OCI-LY3 (cell line): ENCODE measurements at regions not wholly inside any gene's neighbourhood (a gene's known extent, or its start where the extent isn't known, plus 50 kb on each side); places are given as distances from the start of the nearest gene placed in this dataset.

Source experiments
- CTCF ChIP-seq: fragments of 200-600, 300-600 bp; sonication (generic); IDR thresholded peaks from 2 replicates; pipeline ENCODE4 v1.5.1; 2014; ENCODE audit warnings: antibody characterized with exemption, low read length, low read depth
- EZH2phosphoT487 ChIP-seq: fragments of 200-600 bp; shearing (Covaris generic); IDR thresholded peaks from 2 replicates; pipeline ENCODE4 v1.6.1; 2018; ENCODE audit warnings: antibody characterized with exemption, mixed run types, low read depth

- TF ChIP-seq CTCF (no peak), EZH2phosphoT487 (no peak)
Observed at GRCh38 chr18:27609221-27609620, 424.1 kb upstream of the CHST9 start.
